Activated T-cell treated with anti-CD3 and anti-CD28 coated beads, Interleukin-2, amount 50 U/mL, for 72 hours (primary cell): ENCODE measurements at regions not wholly inside any gene's neighbourhood (a gene's known extent, or its start where the extent isn't known, plus 50 kb on each side); places are given as distances from the start of the nearest gene placed in this dataset.

Experiments
- ATAC-seq, 2 donors: fragments of 150-1000 bp; cut with Tn5 transposase; replicated peaks in 1 of 2; 2 replicates each; pipeline ENCODE4 v1.10.0; 2021; ENCODE audit warnings: moderate library complexity in 2 of 2, mild to moderate bottlenecking in 1 of 2
- DNase-seq, 2 donors: peaks; one replicate each; pipeline ENCODE4 v3.0.0; 2021 to 2022; ENCODE audit warnings: mixed read lengths in 1 of 2
- H3K27ac Mint-ChIP-seq: one replicate; pipeline ENCODE4 v1.8.0; 2022; ENCODE audit warnings: mild to moderate bottlenecking, moderate library complexity, mixed read lengths
- H3K27me3 Mint-ChIP-seq: one replicate; pipeline ENCODE4 v1.8.0; 2022; ENCODE audit warnings: low read depth, mixed read lengths
- H3K36me3 Mint-ChIP-seq, 2 donors: one replicate each; pipeline ENCODE4 v1.8.0; 2022; ENCODE audit warnings: mixed read lengths in 2 of 2, mild to moderate bottlenecking in 1 of 2; ENCODE audit not compliant: insufficient read depth in 2 of 2
- H3K4me1 Mint-ChIP-seq: one replicate; pipeline ENCODE4 v1.8.0; 2022; ENCODE audit warnings: low read depth, mixed read lengths
- H3K4me3 Mint-ChIP-seq, 2 donors: one replicate each; pipeline ENCODE4 v1.8.0; 2022; ENCODE audit warnings: mild to moderate bottlenecking in 2 of 2, mixed read lengths in 2 of 2, moderate library complexity in 2 of 2
- H3K9me3 Mint-ChIP-seq, 2 donors: one replicate each; pipeline ENCODE4 v1.8.0; 2022; ENCODE audit warnings: mixed read lengths in 2 of 2

DNA sequence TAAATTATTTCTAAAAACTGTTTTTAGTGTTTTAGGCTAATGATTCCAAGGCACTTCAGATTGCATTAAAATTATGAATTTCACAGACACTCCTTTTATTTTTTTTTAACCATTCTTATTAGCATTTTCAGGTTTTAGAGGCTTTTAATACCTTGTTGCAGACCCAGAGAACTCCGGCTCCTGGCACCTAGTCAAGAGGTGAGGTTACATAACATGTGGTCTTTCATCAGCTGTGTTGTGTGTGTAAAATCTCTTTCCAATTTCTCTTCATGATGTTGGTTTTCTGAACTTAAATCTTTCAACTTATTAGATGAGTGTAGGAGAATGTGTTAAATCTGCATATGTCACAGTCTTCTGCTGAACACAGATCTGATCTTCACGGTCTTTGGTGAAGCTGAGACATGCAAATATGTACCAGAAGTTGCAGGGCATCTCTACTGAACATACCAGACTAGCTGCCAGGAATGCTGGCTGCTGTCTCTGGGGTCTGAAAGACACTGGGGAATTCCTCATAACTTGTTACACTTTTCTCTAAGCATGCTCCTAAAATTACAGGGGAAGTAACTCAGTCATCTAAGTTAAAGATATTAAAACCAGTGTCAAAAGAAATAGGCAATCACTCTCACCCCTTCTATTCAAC is 1165.3 kb downstream of the EFNB2 start:
- no peaks in the 10 kb centered on the region for H3K27me3 Mint-ChIP-seq
- no peaks in the 10 kb centered on the region for H3K36me3 Mint-ChIP-seq
- ATAC-seq (no peak), DNase-seq (no peak)
- H3K4me1 Mint-ChIP-seq = no peaks in the 10 kb centered on the region
- no peak overlapping the region for H3K27ac Mint-ChIP-seq
- no peak overlapping the region for H3K4me3 Mint-ChIP-seq
- peaks cover 0 to 2% of the 10 kb centered on the region in 2 donors for H3K9me3 Mint-ChIP-seq

DNA sequence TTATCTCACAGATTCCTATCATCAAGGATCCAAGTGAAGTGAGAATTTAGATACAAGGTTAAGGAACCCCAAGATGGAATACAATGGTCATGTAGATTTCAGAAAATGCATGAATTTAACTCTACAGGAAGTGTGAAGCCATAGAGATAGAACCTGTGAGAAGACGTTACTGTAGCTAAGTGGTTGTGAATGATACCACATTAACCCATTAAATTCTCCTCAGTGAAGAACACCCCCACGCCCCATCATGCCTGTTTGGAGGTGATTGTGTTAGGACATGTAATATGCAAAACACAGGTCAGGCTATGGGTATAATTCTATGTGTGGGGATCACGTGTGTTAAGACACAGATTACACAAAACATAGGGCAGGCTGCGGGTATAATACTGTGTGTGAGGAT is 1166.7 kb downstream of the EFNB2 start:
- ATAC-seq (no peak), DNase-seq (no peak)
- no peaks in the 10 kb centered on the region for H3K36me3 Mint-ChIP-seq
- H3K4me1 Mint-ChIP-seq = no peaks in the 10 kb centered on the region
- H3K9me3 Mint-ChIP-seq = peaks cover 0 to 2% of the 10 kb centered on the region in 2 donors
- no peak overlapping the region for H3K4me3 Mint-ChIP-seq
- H3K27ac Mint-ChIP-seq = no peak overlapping the region
- H3K27me3 Mint-ChIP-seq = peaks cover 5% of the 10 kb centered on the region

DNA sequence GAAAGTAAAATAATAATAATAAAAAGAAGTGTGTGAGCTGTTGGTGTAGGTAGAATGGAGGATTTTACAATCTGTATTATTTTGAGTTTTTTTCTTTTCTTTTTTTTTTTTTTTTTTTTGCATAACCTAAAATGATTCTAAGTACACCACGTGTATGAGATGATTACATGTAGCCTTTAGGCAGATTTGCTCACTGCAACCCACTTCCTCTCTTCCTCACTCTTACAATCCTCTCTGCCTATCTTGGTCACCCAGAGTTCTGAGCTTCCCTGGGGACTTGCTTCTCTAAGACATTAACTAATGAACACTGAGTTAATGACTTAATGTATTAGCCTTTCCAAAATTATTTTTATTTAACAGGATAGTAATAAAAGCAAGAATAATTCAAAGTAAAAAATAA is 1169.6 kb downstream of the EFNB2 start:
- DNase-seq = no peak
- H3K9me3 Mint-ChIP-seq = peaks cover 0 to 2% of the 10 kb centered on the region in 2 donors
- H3K27me3 Mint-ChIP-seq = peaks cover 13% of the 10 kb centered on the region
- ATAC-seq = no peak
- H3K27ac Mint-ChIP-seq = no peak overlapping the region
- no peaks in the 10 kb centered on the region for H3K36me3 Mint-ChIP-seq
- H3K4me3 Mint-ChIP-seq = no peak overlapping the region
- H3K4me1 Mint-ChIP-seq = no peaks in the 10 kb centered on the region

DNA sequence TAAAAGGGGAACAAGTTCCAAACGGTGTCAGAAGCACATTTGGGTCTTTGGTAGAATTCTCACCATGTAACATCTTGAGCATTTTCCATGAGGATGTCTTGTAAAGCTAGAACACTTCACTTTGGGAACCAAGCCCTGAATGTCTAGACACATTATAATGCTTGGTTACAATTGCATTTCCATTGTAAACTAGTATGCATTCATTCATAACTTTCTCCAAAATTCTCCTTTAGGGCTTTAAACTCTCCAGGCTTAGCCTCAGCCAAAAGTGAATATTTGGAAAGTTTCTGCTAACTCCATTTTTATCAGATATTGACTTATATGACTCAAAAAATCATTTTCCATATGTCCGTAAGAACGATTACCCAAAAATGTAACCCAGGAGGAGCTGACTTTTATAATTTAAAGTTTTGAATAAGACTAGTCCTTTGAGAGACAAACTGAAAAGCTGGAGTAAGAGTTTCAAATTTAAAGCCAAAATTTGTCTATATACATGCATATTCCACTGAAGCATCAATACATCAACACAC is 1170.4 kb downstream of the EFNB2 start:
- no peaks in the 10 kb centered on the region for H3K4me1 Mint-ChIP-seq
- H3K27me3 Mint-ChIP-seq = peaks cover 13% of the 10 kb centered on the region
- H3K9me3 Mint-ChIP-seq = peaks cover 0 to 2% of the 10 kb centered on the region in 2 donors
- H3K36me3 Mint-ChIP-seq = no peaks in the 10 kb centered on the region
- ATAC-seq = no peak
- no peak for DNase-seq
- no peak overlapping the region for H3K4me3 Mint-ChIP-seq
- H3K27ac Mint-ChIP-seq = no peak overlapping the region

DNA sequence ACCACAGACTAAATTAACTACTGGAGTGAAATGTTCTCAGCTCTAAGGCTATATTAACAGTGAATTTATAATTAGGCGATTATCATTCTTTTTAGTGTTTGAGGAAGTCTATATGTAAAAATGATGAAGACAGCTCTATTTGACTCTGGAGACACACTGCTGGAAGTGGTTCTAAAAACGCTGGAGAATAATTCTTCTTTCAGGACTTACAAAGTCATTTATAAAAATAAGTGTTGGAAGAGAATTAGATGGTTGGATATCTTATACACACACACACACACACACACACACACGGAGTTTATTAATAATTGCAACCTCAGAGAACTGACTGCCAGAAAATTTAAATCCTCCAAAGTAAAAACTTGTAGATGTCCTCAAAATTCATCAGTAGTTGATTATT is 1171.3 kb downstream of the EFNB2 start:
- DNase-seq (no peak), ATAC-seq (no peak)
- Mint-ChIP-seq H3K4me1 (no peaks in the 10 kb centered on the region), H3K9me3 (peaks cover 0 to 2% of the 10 kb centered on the region in 2 donors), H3K36me3 (no peaks in the 10 kb centered on the region), H3K27me3 (peaks cover 13% of the 10 kb centered on the region), H3K27ac (no peak overlapping the region), H3K4me3 (no peak overlapping the region)

DNA sequence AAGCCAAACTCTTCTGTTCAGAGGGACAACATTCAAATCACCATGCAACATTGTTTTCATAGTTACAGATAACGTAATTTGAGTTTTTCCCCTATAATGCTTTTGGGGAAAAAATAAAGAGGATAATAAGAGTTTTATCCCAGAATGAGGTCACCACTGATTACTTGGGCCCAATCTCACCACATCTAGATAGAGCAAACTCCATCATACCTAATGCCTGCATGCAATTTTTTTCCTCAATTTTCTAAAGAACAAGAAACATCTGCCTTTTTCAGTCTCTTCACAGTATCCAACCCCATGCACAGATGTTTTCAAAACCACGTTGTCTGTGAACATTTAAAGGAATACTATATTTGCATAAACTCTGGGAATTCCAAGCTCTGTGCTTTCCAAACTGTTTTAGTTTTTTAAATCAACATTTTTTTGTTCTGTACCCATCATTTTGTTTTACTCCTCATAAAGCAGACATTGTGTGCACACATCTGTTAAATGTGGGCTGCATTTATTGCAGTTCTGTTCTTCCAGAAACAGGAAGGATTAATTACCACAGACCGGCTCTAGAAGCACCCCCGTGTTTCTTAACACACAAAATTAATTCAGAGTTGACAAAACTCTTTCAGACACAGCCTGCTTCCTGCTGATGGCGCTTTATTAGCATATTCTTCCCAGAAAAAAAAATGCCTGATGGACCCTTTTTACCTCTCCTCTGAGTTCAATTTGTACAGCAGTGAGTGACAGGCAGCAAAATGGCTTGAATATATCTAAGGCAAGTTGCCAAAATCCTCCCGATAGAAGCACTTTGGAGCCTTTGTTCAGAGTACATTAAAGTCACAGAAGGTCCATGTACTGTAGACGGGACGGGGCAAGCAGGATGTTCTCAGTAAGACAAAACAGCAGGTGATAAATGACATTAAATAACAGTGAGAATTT is 1171.9 kb downstream of the EFNB2 start:
- ATAC-seq = no peak
- Mint-ChIP-seq H3K9me3 (no peaks in the 10 kb centered on the region), H3K4me1 (no peaks in the 10 kb centered on the region), H3K36me3 (no peaks in the 10 kb centered on the region), H3K4me3 (no peak overlapping the region), H3K27ac (no peak overlapping the region), H3K27me3 (peaks cover 13% of the 10 kb centered on the region)
- no peak for DNase-seq

DNA sequence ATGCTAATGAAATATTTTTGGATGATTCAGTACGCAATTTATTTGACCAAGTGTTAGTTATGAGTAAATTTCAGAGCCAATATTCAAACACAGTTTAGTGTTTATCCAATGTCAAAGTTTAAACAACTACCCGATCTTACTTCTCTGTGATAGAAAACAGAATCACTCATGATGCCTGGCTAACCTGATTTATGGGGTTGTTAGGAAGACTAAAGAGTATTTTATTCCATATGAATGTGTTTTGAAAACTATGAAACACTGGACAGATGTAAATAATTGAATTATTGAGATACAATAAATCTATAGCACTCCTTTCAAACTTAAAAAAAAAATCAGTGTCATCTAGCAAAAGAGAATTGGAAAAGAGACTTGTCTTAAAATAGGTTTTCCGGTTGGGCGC is 1181.8 kb downstream of the EFNB2 start:
- no peaks in the 10 kb centered on the region for H3K9me3 Mint-ChIP-seq
- ATAC-seq (no peak), DNase-seq (no peak)
- no peak overlapping the region for H3K27ac Mint-ChIP-seq
- no peaks in the 10 kb centered on the region for H3K36me3 Mint-ChIP-seq
- no peaks in the 10 kb centered on the region for H3K4me1 Mint-ChIP-seq
- no peak overlapping the region for H3K4me3 Mint-ChIP-seq
- no peaks in the 10 kb centered on the region for H3K27me3 Mint-ChIP-seq

DNA sequence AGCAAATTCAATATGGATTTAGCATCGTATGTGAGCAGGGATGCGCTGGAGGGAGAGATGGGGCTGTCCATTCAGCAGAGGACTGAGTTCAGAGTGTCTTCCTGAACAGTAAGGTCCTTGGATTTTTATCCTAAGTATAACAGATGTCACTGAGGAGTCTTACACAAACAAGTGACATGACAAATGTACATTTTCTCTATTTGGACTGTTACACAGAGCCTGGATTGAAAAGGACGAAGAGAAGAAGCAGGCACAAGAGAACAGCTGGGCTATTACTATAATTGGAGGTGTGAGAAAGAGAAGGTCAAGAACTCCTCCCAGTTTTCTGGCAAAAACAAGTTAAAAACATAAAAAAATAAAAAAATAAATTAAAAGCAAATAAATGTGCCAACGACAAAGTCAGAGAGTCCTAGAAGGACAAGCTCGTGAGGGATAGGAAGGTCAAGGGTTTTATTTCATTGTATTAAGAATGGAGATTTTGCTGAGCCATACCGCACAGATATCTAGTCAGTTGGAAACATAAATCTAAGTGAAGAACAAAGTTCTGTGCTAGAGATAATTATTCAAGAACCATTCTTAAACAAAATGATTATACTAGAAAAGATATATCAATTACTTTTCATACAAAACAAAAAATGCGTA is 1186.3 kb downstream of the EFNB2 start:
- Mint-ChIP-seq H3K36me3 (no peaks in the 10 kb centered on the region), H3K27me3 (no peaks in the 10 kb centered on the region), H3K4me1 (no peaks in the 10 kb centered on the region), H3K27ac (no peak overlapping the region), H3K9me3 (no peaks in the 10 kb centered on the region), H3K4me3 (no peak overlapping the region)
- no peak for DNase-seq
- ATAC-seq = no peak

DNA sequence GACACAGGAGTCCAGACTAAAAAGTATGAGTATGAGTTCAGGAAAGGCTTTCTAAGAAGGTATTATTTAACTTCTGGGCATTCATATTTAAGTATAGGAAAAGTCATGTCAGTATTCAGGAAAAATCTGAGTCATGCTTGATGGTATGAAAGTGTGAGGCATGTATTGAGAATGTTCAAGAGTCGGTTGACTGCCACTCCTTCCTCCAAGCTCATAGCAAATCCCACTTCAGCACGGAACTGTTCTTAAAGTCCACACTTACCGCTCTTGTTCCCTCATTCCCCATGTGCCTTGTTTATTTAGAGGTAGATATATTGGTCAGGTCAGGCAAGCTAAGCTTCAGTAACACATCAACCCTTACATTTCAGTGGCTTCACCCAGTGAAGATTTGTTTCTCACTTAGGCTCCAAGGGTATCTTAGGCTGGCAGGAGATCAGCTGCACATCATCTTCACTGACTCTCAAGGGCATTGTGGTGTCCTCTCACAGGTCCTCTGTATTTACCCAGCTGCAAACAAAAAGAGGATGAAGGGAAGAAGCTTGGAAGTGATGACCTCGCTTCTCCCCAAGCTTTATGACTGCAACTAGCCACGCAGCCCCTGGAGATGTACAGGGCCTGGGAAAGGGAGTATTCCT is 1189.2 kb downstream of the EFNB2 start:
- Mint-ChIP-seq H3K27me3 (no peaks in the 10 kb centered on the region), H3K36me3 (no peaks in the 10 kb centered on the region), H3K4me3 (no peak overlapping the region), H3K4me1 (no peaks in the 10 kb centered on the region), H3K9me3 (no peaks in the 10 kb centered on the region), H3K27ac (no peak overlapping the region)
- DNase-seq (no peak), ATAC-seq (no peak)

DNA sequence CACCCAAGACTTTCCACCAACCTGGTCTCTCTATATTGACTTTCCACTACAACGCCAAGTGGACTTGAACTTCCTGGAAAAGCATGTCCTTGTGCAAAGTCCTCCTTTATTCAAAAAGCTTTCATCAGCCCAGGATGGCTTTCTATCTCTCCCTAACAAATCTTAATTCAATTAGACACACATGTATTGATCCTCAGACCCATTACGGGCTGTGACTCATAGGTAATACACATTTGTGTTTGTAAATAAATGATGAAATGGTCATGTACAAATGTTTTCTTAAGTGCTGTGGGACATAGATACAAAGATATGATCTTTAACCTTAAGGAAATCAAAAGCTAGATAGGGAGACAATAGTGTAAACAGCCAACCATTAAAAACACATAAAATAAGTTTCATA is 1189.7 kb downstream of the EFNB2 start:
- Mint-ChIP-seq H3K36me3 (no peaks in the 10 kb centered on the region), H3K9me3 (no peaks in the 10 kb centered on the region), H3K27ac (no peak overlapping the region), H3K4me1 (no peaks in the 10 kb centered on the region), H3K27me3 (no peaks in the 10 kb centered on the region), H3K4me3 (no peak overlapping the region)
- ATAC-seq (no peak), DNase-seq (no peak)

DNA sequence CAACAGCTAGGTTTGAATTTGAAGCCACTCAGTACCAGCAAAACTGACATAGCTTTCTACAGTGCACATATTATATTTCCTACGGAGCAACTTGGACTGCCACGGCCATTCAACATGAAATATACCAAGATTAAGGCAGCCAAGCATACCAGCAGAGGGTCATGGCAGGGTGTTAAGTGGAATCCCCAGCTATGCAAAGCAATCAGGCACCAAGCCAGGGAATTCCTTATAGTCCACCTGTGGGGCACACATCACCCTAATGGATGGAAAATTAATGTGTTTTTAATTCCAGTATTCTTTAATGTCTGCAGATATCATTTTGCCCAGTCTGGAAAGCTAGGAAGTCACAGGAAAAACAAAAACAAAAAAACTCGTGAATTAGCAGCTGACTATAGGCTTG is 1190.3 kb downstream of the EFNB2 start:
- no peaks in the 10 kb centered on the region for H3K27me3 Mint-ChIP-seq

DNA sequence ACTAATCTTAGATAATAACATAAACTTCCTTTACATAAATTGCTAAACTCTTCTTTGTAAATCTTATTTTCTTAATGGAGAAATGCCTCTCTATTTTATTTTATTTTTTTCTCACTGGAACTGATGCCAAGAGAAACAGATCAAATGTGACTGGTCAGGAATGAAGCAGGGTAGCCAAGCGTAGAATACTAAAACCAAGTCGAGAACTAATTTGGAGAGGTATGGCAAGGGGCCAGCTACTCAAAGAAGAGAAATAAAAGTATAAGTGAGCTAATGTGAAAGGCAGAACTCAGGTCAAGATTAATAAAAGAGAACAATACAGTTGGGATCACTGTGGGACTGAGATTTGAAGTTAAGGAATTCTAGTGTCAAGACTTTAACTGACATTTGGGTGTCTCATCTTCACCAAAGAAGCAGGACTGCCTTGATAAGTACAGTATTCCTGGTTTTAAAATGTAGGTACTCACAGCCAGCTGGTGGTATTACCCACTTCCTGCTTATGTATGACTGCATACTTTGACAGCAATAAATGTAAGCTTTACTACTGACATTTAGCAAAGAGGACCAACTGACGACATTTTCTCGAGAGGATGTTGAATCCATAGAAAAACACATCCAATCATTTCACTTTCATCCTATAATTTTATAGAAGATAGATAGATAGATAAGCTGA is 1192.2 kb downstream of the EFNB2 start:
- ATAC-seq = no peak
- DNase-seq = no peak
- H3K4me3 Mint-ChIP-seq = no peak overlapping the region
- H3K36me3 Mint-ChIP-seq = no peaks in the 10 kb centered on the region
- no peaks in the 10 kb centered on the region for H3K9me3 Mint-ChIP-seq
- peaks cover 2% of the 10 kb centered on the region for H3K27me3 Mint-ChIP-seq
- no peak overlapping the region for H3K27ac Mint-ChIP-seq
- H3K4me1 Mint-ChIP-seq = peaks cover 10% of the 10 kb centered on the region

More for the DNA sequence above, 1190.3 kb downstream of the EFNB2 start:
- ATAC-seq = no peak
- H3K9me3 Mint-ChIP-seq = no peaks in the 10 kb centered on the region
- H3K4me1 Mint-ChIP-seq = no peaks in the 10 kb centered on the region
- DNase-seq = no peak
- no peak overlapping the region for H3K4me3 Mint-ChIP-seq
- no peak overlapping the region for H3K27ac Mint-ChIP-seq
- H3K36me3 Mint-ChIP-seq = no peaks in the 10 kb centered on the region
